ENCODE measurements at regions not wholly inside any gene's neighbourhood (a gene's known extent, or its start where the extent isn't known, plus 50 kb on each side); places are given as distances from the start of the nearest gene placed in this dataset.
"Not testable (repeated sequence)": the region's sequence is repeated elsewhere in the genome, so short reads cannot be mapped to it uniquely, and the experiment has no call there.

DNA sequence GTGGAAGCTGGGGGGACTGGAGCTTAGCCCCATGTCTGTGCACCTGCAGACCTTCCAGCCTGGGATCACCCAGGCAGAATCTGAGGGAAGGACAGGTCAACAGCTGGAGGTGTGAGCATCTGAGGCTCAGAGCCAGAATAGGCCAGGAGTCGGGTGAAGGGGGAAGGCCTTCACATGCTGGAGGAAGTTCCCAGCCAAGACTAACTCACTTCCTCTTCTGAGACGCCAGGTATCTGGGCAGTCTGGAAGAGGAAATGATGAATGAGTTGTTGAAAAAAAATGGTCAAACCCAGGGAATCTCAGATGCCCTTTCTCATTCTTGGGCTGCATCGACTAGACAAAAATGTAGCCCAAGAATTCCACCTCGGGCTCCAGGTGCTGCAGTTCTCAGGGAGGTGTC is 73.6 kb upstream of the TIAM2 start:
- DNase-seq (ENCODE audit: low read depth in 1 of 2, low spot score in 1 of 2) = no peak

DNA sequence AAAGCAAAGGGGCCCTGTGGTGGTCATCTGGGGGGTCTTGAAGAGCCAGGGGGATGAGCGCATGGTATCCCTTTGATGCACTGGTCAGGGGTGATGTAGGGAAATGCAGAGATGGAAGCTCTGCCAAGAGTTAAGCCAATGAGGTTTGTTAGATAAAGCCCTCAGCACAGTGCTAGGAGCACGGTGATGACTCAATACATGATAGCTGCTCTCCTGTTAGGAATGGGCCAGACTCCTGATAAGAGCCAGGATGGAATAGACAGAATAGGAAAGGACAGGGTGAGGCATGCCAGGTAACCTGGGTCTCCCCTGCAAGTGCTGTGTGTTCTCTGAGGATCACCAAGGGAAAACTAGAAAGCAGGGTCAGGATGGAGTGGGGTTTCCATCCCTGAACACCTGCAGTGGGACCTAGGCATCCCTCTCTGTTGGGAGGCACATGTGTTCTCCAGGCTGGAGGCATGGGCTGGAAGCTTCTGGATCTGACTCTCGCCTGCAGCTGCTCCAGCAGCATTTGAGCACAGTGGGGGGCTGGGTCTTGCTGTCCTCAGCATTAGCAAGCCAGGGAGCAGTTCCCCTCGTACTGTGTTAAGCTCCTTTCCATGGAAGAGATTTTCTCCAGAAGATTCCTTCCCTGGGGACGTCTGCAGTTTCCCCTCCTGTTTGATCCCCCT is 71.8 kb upstream of the TIAM2 start:
- DNase-seq (ENCODE audit: low read depth in 1 of 2, low spot score in 1 of 2) = no peak

- no peak for DNase-seq (ENCODE audit: low read depth in 1 of 2, low spot score in 1 of 2)
These were observed 70.0 kb upstream of the TIAM2 start for GRCh38 chr6:154925130-154925529.

- DNase-seq (ENCODE audit: low read depth in 1 of 2, low spot score in 1 of 2) = no peak
These were observed 68.7 kb upstream of the TIAM2 start for GRCh38 chr6:154926366-154926765.

GRCh38 chr6:154928325-154928922 is 66.7 kb upstream of the TIAM2 start:
- DNase-seq (ENCODE audit: low read depth in 1 of 2, low spot score in 1 of 2) = peak in 1 of 2 donors; percentile 20

DNA sequence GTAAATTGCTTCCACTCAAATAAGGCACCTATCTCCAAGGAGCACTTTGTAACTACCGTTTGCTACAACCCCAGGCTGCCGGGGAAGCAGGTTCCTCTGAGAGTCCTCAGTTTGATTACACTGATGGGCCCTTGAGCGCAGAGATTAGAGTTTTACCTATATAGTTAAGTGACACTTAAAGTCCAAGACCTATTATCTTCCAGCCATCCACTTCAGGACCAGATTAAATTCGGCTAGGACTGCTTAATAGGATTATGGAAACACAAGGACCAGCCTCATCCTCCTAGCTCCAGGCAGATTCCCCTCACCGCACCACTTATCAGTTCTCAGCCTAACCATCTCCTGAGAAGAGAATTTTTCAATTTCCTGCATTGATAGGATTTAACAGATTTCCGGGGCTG is 64.7 kb upstream of the TIAM2 start:
- no peak for DNase-seq (ENCODE audit: low read depth in 1 of 2, low spot score in 1 of 2)

DNA sequence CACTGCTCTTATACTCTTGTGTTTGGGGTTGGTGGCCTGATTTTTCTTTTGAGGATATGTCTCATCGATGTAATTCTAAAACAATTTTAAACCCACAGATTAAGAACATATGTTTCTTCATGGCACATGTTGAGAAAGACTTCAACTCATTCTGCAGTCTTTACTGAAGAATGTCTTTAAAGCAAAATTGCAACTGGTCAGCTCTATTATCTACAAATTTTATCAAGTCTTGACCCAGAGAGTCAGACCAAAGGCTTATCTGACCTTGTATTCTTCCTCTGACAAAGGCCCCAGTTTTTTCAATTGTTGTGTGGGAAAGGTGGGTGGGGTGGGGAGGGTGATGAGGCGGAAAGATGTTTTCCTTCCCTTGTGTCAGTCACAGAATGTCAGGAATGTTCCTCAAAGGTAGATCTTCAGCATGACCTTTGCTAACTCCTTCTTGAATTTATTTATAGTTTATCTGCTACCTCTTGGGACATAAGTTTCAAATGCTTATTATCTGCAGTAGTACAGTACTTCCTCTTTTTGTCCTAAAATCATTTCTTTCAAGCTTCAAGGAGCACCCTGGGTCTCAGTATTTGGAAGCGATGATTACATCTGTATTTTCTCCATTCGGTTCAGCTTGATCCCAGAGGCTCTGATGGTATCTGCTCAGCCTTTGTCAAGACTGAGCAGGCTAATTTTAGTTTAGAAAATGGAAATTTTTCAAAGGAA is 63.2 kb upstream of the TIAM2 start:
- DNase-seq (ENCODE audit: low read depth in 1 of 2, low spot score in 1 of 2) = no peak

DNA sequence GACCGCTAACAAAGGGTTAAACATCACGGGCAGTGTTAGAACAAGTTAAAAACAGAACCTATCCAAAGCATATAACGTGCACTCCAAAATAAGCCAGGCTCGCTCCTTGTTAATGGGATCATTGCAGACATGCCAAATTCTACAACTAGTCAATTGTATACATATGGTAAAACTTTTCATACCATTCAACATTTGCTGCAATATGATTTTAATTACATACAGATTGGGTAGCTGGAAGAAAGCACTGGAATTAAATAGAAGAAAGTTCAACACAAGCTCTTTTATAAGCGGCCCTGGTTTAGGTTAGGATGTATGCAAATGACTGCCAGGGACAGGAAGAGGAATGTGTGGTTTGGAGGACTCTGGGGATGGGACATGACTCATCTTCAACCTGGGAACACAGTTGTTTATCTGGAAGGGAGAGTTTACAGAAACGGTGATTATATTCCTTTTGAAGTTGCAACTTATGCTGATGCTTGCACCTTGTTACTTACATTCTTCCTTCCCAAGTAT is 62.5 kb upstream of the TIAM2 start:
- no peak for DNase-seq (ENCODE audit: low read depth in 1 of 2, low spot score in 1 of 2)

GRCh38 chr6:154933181-154933827 is 61.8 kb upstream of the TIAM2 start:
- DNase-seq (ENCODE audit: low read depth in 1 of 2, low spot score in 1 of 2) = no peak

DNA sequence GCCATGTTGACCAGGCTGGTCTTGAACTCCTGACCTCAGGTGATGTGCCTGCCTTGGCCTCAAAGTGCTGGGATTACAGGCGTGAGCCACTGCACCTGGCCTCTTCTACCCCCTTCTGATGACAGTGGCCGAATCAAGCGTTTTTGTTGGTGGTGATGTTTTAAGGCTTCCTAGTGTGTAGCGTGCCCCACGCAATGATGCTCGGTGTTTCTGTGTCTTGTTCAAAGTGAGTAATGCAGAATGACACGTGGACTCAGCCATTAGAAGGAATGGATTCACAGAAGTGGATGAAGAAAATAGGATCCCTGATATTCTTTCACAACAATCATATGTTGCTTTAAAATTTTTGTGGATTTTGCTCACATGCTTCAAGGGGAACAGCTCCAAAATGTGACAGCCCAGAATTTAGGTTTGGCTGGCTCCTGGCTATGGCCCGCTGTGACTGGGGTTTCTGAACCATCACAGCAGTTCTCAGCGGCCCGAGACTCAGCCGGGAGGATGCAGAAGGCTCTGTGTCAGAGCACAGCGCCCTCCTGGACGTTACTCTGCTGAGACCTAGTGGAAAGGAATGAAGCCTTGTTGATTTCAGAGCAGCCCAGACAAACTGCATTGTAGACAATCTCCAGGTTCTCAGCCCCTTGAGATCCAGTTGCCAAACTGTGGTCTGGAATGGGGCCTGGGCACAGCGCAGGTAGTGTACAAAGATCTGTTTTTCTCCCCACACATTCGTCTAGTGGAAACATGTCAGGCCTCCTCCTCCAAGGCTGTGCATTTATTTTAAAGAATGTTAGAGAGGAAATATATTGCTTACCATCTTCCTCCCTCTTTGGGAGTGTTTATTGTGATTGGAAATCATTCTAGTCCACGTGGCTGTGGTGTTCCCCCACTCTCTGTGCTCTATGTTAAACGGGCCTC is 57.6 kb upstream of the TIAM2 start:
- DNase-seq (ENCODE audit: low read depth in 1 of 2, low spot score in 1 of 2) = no peak

DNA sequence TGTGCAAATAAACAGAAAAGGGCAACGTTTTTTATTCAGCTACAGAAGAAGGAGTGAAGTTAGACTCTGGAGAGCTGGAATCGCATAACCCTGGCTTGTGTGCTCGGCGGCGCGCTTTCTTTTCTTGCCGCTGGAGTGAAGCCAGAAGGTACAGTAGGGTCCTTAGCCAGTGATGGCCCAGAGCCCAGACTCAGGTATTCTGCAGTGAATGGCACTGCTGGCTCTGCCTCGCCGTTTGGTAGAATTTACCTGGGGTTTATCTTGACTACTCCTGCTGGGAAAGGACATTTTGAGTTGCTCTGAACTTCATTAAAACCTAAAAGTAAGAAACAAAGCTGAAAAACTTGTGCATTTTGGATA is 56.9 kb upstream of the TIAM2 start:
- no peak for DNase-seq (ENCODE audit: low read depth in 1 of 2, low spot score in 1 of 2)

- DNase-seq (ENCODE audit: low read depth in 1 of 2, low spot score in 1 of 2) = not testable (repeated sequence)
These were observed 56.3 kb upstream of the TIAM2 start for GRCh38 chr6:154938727-154939285.

DNA sequence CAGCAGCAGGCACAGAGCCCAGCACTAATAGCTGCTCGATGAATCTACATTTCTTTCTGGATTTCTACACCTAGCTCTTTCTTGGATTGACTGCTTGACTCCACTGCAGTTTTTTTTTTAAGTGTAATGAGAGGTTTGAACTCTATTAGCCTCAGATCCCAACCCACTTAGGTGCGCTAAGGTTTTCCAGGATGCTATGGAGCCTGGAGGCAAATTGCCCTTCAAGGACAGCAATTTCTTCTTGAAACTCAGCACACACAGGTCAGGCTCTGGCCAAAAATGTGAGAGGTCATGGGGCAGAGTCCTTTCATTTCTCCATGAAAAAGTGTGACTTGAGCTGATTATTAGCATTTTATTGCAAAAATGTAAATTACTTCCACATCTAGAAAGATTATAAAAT is 52.3 kb upstream of the TIAM2 start:
- no peak for DNase-seq (ENCODE audit: low read depth in 1 of 2, low spot score in 1 of 2)

GRCh38 chr6:154945271-154945890 is 49.7 kb upstream of the TIAM2 start:
- DNase-seq (ENCODE audit: low read depth in 1 of 2, low spot score in 1 of 2) = no peak
